OCI-LY7 (cell line): ENCODE measurements at regions not wholly inside any gene's neighbourhood (a gene's known extent, or its start where the extent isn't known, plus 50 kb on each side); places are given as distances from the start of the nearest gene placed in this dataset.

ENCODE experiments used
- BruUV-seq: library from RNA; stranded (reverse); fragments of 400-500 nt; replicated peaks from 2 replicates; lab custom pipeline; 2021; lab: Mats Ljungman, UMichigan
- CTCF ChIA-PET: fragments of 300-600 bp; sonication (Branson Sonifier 250); formaldehyde crosslinking; loops from one replicate; lab custom pipeline; 2022; ENCODE audit warnings: antibody characterized with exemption; ENCODE audit not compliant: unreplicated experiment; lab: Charles Lee
- POLR2A ChIA-PET: fragments of 300-600 bp; sonication (Branson Sonifier 250); formaldehyde crosslinking; loops from one replicate; lab custom pipeline; 2022; ENCODE audit warnings: antibody characterized with exemption; lab: Charles Lee
- DNase-seq: peaks from one replicate; pipeline ENCODE4 v3.0.0-alpha.2; 2015; ENCODE audit warnings: low spot score
- H2AFZ ChIP-seq: fragments of 200-600 bp; sonication (generic), shearing (Covaris generic); 2 replicates; pipeline ENCODE4 v1.6.1; 2014; ENCODE audit warnings: mild to moderate bottlenecking, antibody characterized with exemption, low read length, moderate library complexity
- H3K27ac ChIP-seq: fragments of 200-600 bp; sonication (generic); 2 replicates; pipeline ENCODE4 v1.5.1; 2014; ENCODE audit warnings: mixed run types, low read depth, mild to moderate bottlenecking, moderate library complexity, low read length, inconsistent platforms; ENCODE audit not compliant: poor library complexity, severe bottlenecking
- H3K36me3 ChIP-seq: fragments of 200-600 bp; sonication (generic); 2 replicates; pipeline ENCODE4 v1.6.1; 2014; ENCODE audit warnings: mild to moderate bottlenecking, antibody characterized with exemption, low read length, moderate library complexity, mixed read lengths; ENCODE audit not compliant: insufficient read depth
- H3K4me1 ChIP-seq: fragments of 200-600 bp; sonication (generic); 2 replicates; pipeline ENCODE4 v1.5.1; 2014; ENCODE audit warnings: mild to moderate bottlenecking, low read length; ENCODE audit not compliant: insufficient read depth, poor library complexity, severe bottlenecking
- H3K4me2 ChIP-seq: fragments of 200-600 bp; sonication (generic); 2 replicates; pipeline ENCODE4 v1.6.1; 2014; ENCODE audit warnings: mild to moderate bottlenecking, low read length
- H3K4me3 ChIP-seq: fragments of 200-600 bp; sonication (generic); 2 replicates; pipeline ENCODE4 v1.5.1; 2014; ENCODE audit warnings: mild to moderate bottlenecking, low read depth, low read length; ENCODE audit not compliant: poor library complexity, severe bottlenecking
- H3K79me2 ChIP-seq: fragments of 200-600 bp; sonication (generic); 2 replicates; pipeline ENCODE4 v1.6.1; 2016; ENCODE audit warnings: low read depth, mild to moderate bottlenecking, low read length, moderate library complexity, mixed read lengths; ENCODE audit not compliant: insufficient read depth
- H3K9me2 ChIP-seq: fragments of 200-600 bp; sonication (generic); 2 replicates; pipeline ENCODE4 v1.6.1; 2016; ENCODE audit warnings: mild to moderate bottlenecking, low read length, mixed read lengths; ENCODE audit not compliant: insufficient read depth
- H3K9me3 ChIP-seq: fragments of 200-600 bp; sonication (generic); 2 replicates; pipeline ENCODE4 v1.6.1; 2014; ENCODE audit warnings: mild to moderate bottlenecking, mixed run types, low read length, mixed read lengths
- H4K20me1 ChIP-seq: fragments of 200-600 bp; sonication (generic); 2 replicates; pipeline ENCODE4 v1.6.1; 2014; ENCODE audit warnings: mild to moderate bottlenecking, antibody characterized with exemption, low read length, moderate library complexity, mixed read lengths; ENCODE audit not compliant: insufficient read depth
- CTCF ChIP-seq: fragments of 200-600 bp; sonication (generic); conservative IDR thresholded peaks from 2 replicates; pipeline ENCODE4 v1.5.1; 2014; ENCODE audit warnings: mild to moderate bottlenecking, antibody characterized with exemption, low read length, moderate library complexity, mixed read lengths
- EZH2phosphoT487 ChIP-seq: fragments of 200-600 bp; sonication (generic); IDR thresholded peaks from 2 replicates; pipeline ENCODE4 v1.6.1; 2018; ENCODE audit warnings: low read depth, borderline replicate concordance, mild to moderate bottlenecking, mixed run types, antibody characterized with exemption, low read length, moderate library complexity, mixed read lengths
- intact Hi-C: fragments of 100-400 bp; cut with micrococcal nuclease; formaldehyde crosslinking; loops from one replicate; pipeline ENCODE4 v1.10.0; 2022; ENCODE audit not compliant: unreplicated experiment

GRCh38 chr15:85963262-85963760, 116.4 kb upstream of the AGBL1 start:
- ChIA-PET CTCF (no interaction called here), POLR2A (no interaction called here)
- Histone ChIP-seq H3K4me3 (no peak overlapping the region), H3K9me3 (no peaks in the 10 kb centered on the region), H3K79me2 (no peaks in the 10 kb centered on the region), H4K20me1 (no peaks in the 10 kb centered on the region), H3K4me1 (no peaks in the 10 kb centered on the region), H3K4me2 (no peak overlapping the region), H2AFZ (no peak overlapping the region), H3K9me2 (no peaks in the 10 kb centered on the region), H3K36me3 (no peaks in the 10 kb centered on the region), H3K27ac (no peak overlapping the region)
- TF ChIP-seq CTCF: no peak
- TF ChIP-seq EZH2phosphoT487: no peak
- intact Hi-C loops: no loop called here
- BruUV-seq: no TSS peak
- DNase-seq: no peak

- no peaks in the 10 kb centered on the region for H3K36me3 ChIP-seq
- BruUV-seq: no TSS peak
- CTCF ChIA-PET: no interaction called here
- TF ChIP-seq EZH2phosphoT487 (no peak), CTCF (no peak)
- no peaks in the 10 kb centered on the region for H3K9me3 ChIP-seq
- H3K4me2 ChIP-seq: no peak overlapping the region
- H3K9me2 ChIP-seq: no peaks in the 10 kb centered on the region
- DNase-seq: no peak
- H4K20me1 ChIP-seq: no peaks in the 10 kb centered on the region
- H3K4me3 ChIP-seq: no peak overlapping the region
- H3K27ac ChIP-seq: no peak overlapping the region
- intact Hi-C loops: no loop called here
- H3K4me1 ChIP-seq: no peaks in the 10 kb centered on the region
- H3K79me2 ChIP-seq: no peaks in the 10 kb centered on the region
- H2AFZ ChIP-seq: no peak overlapping the region
- POLR2A ChIA-PET: no interaction called here
Measured at GRCh38 chr15:85964471-85964870, 115.2 kb upstream of the AGBL1 start.

GRCh38 chr15:85967553-85967952, 112.1 kb upstream of the AGBL1 start:
- ChIA-PET CTCF (no interaction called here), POLR2A (no interaction called here)
- intact Hi-C loops: no loop called here
- Histone ChIP-seq H3K4me2 (no peak overlapping the region), H3K9me3 (no peaks in the 10 kb centered on the region), H3K79me2 (no peaks in the 10 kb centered on the region), H4K20me1 (no peaks in the 10 kb centered on the region), H3K4me1 (no peaks in the 10 kb centered on the region), H3K36me3 (no peaks in the 10 kb centered on the region), H3K4me3 (no peak overlapping the region), H3K9me2 (no peaks in the 10 kb centered on the region), H3K27ac (no peak overlapping the region), H2AFZ (no peak overlapping the region)
- no TSS peak for BruUV-seq
- no peak for DNase-seq
- TF ChIP-seq EZH2phosphoT487 (no peak), CTCF (no peak)
